ENCODE measurements at regions not wholly inside any gene's neighbourhood (a gene's known extent, or its start where the extent isn't known, plus 50 kb on each side); places are given as distances from the start of the nearest gene placed in this dataset.

DNA sequence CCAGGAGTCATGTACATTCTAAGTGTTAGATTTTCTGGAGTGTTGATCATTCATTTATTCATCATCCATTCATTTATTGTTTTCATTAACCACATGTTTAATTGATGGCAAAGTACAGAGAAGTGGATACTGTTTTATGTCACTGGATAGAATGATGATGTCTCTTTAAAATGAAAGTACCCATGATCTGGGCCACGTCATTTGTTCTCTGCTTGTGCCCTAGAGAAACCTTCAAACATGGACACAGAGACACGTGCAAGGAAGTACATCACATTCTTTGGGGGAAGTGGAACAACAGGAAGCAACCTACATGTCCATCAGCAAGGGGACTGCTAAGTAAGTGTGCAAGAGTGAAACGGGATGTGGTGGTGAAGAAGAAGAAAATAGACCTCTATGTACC is 75.8 kb upstream of the TSHZ2 start (continued):
- TF ChIP-seq, protein P1, sequence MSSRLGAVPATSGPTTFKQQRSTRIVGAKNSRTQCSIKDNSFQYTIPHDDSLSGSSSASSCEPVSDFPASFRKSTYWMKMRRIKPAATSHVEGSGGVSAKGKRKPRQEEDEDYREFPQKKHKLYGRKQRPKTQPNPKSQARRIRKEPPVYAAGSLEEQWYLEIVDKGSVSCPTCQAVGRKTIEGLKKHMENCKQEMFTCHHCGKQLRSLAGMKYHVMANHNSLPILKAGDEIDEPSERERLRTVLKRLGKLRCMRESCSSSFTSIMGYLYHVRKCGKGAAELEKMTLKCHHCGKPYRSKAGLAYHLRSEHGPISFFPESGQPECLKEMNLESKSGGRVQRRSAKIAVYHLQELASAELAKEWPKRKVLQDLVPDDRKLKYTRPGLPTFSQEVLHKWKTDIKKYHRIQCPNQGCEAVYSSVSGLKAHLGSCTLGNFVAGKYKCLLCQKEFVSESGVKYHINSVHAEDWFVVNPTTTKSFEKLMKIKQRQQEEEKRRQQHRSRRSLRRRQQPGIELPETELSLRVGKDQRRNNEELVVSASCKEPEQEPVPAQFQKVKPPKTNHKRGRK (CRISPR knock-in tag; IDR thresholded peaks at IDR 0.05) = no peak
- TF ChIP-seq IKZF4 (CRISPR knock-in tag; IDR thresholded peaks at IDR 0.05; ENCODE audit: borderline replicate concordance, low read depth, not compliant biosample characterization) (no peak), NR3C1 (CRISPR knock-in tag; IDR thresholded peaks at IDR 0.05) (no peak), NPAS2 (CRISPR knock-in tag; IDR thresholded peaks at IDR 0.05; ENCODE audit: borderline replicate concordance) (no peak), ZNF878 (CRISPR knock-in tag; IDR thresholded peaks at IDR 0.05) (no peak), ASH2L (IDR thresholded peaks at IDR 0.05; ENCODE audit: insufficient read length, low read depth, low read length) (no peak), ZNF430 (CRISPR knock-in tag; IDR thresholded peaks at IDR 0.05) (0 out of 2 replicates have a peak, but pooled peaks have one; percentile 15)
- TF ChIP-seq, protein P2, sequence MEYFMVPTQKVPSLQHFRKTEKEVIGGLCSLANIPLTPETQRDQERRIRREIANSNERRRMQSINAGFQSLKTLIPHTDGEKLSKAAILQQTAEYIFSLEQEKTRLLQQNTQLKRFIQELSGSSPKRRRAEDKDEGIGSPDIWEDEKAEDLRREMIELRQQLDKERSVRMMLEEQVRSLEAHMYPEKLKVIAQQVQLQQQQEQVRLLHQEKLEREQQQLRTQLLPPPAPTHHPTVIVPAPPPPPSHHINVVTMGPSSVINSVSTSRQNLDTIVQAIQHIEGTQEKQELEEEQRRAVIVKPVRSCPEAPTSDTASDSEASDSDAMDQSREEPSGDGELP (IDR thresholded peaks at IDR 0.05; ENCODE audit: borderline replicate concordance, low read depth) = no peak

DNA sequence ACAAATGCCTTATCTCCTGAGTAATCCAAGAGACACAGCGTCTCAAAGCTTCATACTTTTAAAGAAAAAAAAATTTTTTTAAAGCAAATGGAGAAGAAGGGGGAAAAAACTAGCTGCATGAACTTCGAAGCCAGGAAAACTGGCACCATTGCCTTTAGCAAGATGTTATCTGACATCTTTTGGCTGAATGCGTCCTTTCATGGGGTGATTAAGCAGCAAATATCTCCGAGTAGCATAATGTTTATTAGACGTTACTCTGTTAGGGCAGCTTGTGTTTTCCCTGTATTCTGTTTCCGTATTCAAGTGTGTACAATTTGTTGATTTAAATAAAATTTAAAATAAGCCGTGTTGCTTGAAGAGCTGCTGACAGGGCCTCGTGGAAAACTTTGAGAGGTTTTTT is 76.5 kb upstream of the TSHZ2 start:
- WGBS (ENCODE audit: low lambda C conversion rate) = 25% methylated on average over 8 of the region's 8 CpGs
- in situ Hi-C loops (cut with HindIII; ENCODE audit: extremely low pct_ligation_motif_present, low pct_unique_long_range_greater_than_20kb) = no loop called here
- intact Hi-C loops (cut with micrococcal nuclease; ENCODE audit: unreplicated experiment) = no loop called here
- ATAC-seq (no peak), DNase-seq (ENCODE audit: low spot score) (no peak), FAIRE-seq (no peak)
- Histone ChIP-seq H3K79me2 (ENCODE audit: insufficient read depth, low read length) (no peaks in the 10 kb centered on the region), H3K4me2 (ENCODE audit: low read depth, low read length) (no peak overlapping the region), H3K36me3 (replicated peaks in 1 of 2; ENCODE audit: control insufficient read depth in 1 of 2, insufficient read depth in 2 of 2, low read length in 2 of 2) (no peaks in the 10 kb centered on the region), H3K9ac (ENCODE audit: insufficient read depth, low read depth, low read length) (no peak overlapping the region), H4K20me1 (ENCODE audit: insufficient read depth, low read length) (no peaks in the 10 kb centered on the region), H3K9me3 (ENCODE audit: low read length) (0 out of 2 replicates have a peak, but pooled peaks cover 6% of the 10 kb centered on the region), H3K4me1 (ENCODE audit: insufficient read depth, low read length) (no peaks in the 10 kb centered on the region), H3K27ac (ENCODE audit: extremely low read length, insufficient read depth, low read length) (no peak overlapping the region), H2AFZ (ENCODE audit: low read length) (no peak overlapping the region), H3K27me3 (ENCODE audit: control insufficient read depth in 1 of 2, insufficient read depth in 2 of 2, low read length in 2 of 2) (no peaks in the 10 kb centered on the region), H3K4me3 (replicated peaks in 1 of 3; ENCODE audit: insufficient read depth in 1 of 3, low read depth in 2 of 3, low read length in 3 of 3) (no peak overlapping the region)
- no peak for TF ChIP-seq SMAD9 (CRISPR knock-in tag; IDR thresholded peaks at IDR 0.05)
- no peak for TF ChIP-seq ZNF570 (CRISPR knock-in tag; IDR thresholded peaks at IDR 0.05; ENCODE audit: borderline replicate concordance)
- no peak for TF ChIP-seq ZNF678 (CRISPR knock-in tag; IDR thresholded peaks at IDR 0.05)
- TF ChIP-seq, protein P3, sequence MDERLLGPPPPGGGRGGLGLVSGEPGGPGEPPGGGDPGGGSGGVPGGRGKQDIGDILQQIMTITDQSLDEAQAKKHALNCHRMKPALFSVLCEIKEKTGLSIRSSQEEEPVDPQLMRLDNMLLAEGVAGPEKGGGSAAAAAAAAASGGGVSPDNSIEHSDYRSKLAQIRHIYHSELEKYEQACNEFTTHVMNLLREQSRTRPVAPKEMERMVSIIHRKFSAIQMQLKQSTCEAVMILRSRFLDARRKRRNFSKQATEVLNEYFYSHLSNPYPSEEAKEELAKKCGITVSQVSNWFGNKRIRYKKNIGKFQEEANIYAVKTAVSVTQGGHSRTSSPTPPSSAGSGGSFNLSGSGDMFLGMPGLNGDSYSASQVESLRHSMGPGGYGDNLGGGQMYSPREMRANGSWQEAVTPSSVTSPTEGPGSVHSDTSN (CRISPR knock-in tag; IDR thresholded peaks at IDR 0.05) = no peak
- no peak for TF ChIP-seq ZNF782 (CRISPR knock-in tag; IDR thresholded peaks at IDR 0.05; ENCODE audit: borderline replicate concordance)
- no peak for TF ChIP-seq ZNF337 (CRISPR knock-in tag; IDR thresholded peaks at IDR 0.05; ENCODE audit: borderline replicate concordance, low read depth)
- CTCF ChIA-PET (ENCODE audit: low intra/inter-chr PET ratio, low total read pairs) = no interaction called here
- POLR2A ChIA-PET = no interaction called here
- BruUV-seq (replicated peaks) = no TSS peak
